Endothelial cell of umbilical vein (primary cell): ENCODE measurements at regions not wholly inside any gene's neighbourhood (a gene's known extent, or its start where the extent isn't known, plus 50 kb on each side); places are given as distances from the start of the nearest gene placed in this dataset.

Source experiments
- BruUV-seq: library from RNA; stranded (reverse); fragments of 400-500 nt; replicated peaks from 2 replicates; lab custom pipeline; 2021; lab: Mats Ljungman, UMichigan
- CTCF ChIA-PET: fragments of 300-600, 350-600 bp; sonication (Branson Sonifier 250); formaldehyde crosslinking; loops from one replicate; lab custom pipeline; 2021; ENCODE audit warnings: antibody characterized with exemption, inconsistent platforms; lab: Charles Lee
- POLR2A ChIA-PET: fragments of 300-600, 350-600 bp; sonication (Branson Sonifier 250); formaldehyde crosslinking; loops from one replicate; lab custom pipeline; 2021; ENCODE audit warnings: antibody characterized with exemption, inconsistent platforms; lab: Charles Lee
- DNase-seq: peaks from one replicate; pipeline ENCODE4 v3.0.0-alpha.2; 2011; ENCODE audit warnings: low read depth, low spot score
- FAIRE-seq: peaks from 2 replicates; lab custom pipeline; 2011; peaks lifted over from hg19 to GRCh38; lab: Jason Lieb, UNC
- H2AFZ ChIP-seq: 2 replicates; pipeline ENCODE4 v1.6.0; 2012; ENCODE audit warnings: low read depth, low read length, control low read depth, inconsistent platforms
- H3K27ac ChIP-seq: 2 replicates; pipeline ENCODE4 v1.5.1; 2011; ENCODE audit warnings: low read depth, mild to moderate bottlenecking, control low read depth, low read length, moderate library complexity; ENCODE audit not compliant: insufficient read depth
- H3K27me3 ChIP-seq, 2 experiments: 2 replicates each; pipeline versions ENCODE4 v1.6.0 to v1.6.1; 2011; ENCODE audit warnings: low read length in 2 of 2, mixed read lengths in 1 of 2; ENCODE audit not compliant: control insufficient read depth in 2 of 2, insufficient read depth in 2 of 2
- H3K36me3 ChIP-seq, 2 experiments: 2 replicates in 1 of 2; 3 replicates in 1 of 2; pipeline ENCODE4 v1.5.1; 2011; ENCODE audit warnings: low read length in 2 of 2, mild to moderate bottlenecking in 1 of 2, moderate library complexity in 1 of 2; ENCODE audit not compliant: control insufficient read depth in 2 of 2, insufficient read depth in 2 of 2; ENCODE audit errors: extremely low read depth in 1 of 2
- H3K4me1 ChIP-seq: 3 replicates; pipeline ENCODE4 v1.5.1; 2011; ENCODE audit warnings: mild to moderate bottlenecking, low read length; ENCODE audit not compliant: control insufficient read depth, insufficient read depth; ENCODE audit errors: extremely low read depth
- H3K4me2 ChIP-seq: 2 replicates; pipeline ENCODE4 v1.6.1; 2011; ENCODE audit warnings: low read length, control low read depth, mixed read lengths; ENCODE audit not compliant: insufficient read depth
- H3K4me3 ChIP-seq, 3 experiments: fragments of 200-600 bp in 1 of 3; sonication (generic), shearing (Covaris generic) in 1 of 3; replicated peaks in 1 of 3; 2 replicates each; pipeline ENCODE4 v1.5.1; 2011 to 2016; ENCODE audit warnings: control low read depth in 3 of 3, low read length in 3 of 3, mild to moderate bottlenecking in 2 of 3, inconsistent platforms in 1 of 3, low read depth in 1 of 3, moderate library complexity in 1 of 3; ENCODE audit not compliant: insufficient read depth in 1 of 3
- H3K79me2 ChIP-seq: 2 replicates; pipeline ENCODE4 v1.6.0; 2012; ENCODE audit warnings: low read length, inconsistent platforms; ENCODE audit not compliant: control insufficient read depth, insufficient read depth
- H3K9ac ChIP-seq: replicated peaks from 2 replicates; pipeline ENCODE3; 2011; ENCODE audit warnings: low read length, control low read depth; ENCODE audit not compliant: insufficient read depth; ENCODE audit errors: extremely low read depth
- H3K9me1 ChIP-seq: replicated peaks from 3 replicates; pipeline ENCODE4 v1.6.0; 2011; ENCODE audit warnings: mild to moderate bottlenecking, low read length; ENCODE audit not compliant: control insufficient read depth, insufficient read depth; ENCODE audit errors: extremely low read depth
- H3K9me3 ChIP-seq: replicated peaks from 2 replicates; pipeline ENCODE4 v1.5.1; 2012; ENCODE audit warnings: low read length, inconsistent platforms; ENCODE audit not compliant: control insufficient read depth, insufficient read depth
- H4K20me1 ChIP-seq: replicated peaks from 2 replicates; pipeline ENCODE3; 2011; ENCODE audit warnings: mild to moderate bottlenecking, low read length; ENCODE audit not compliant: control insufficient read depth, insufficient read depth; ENCODE audit errors: extremely low read depth
- EZH2 ChIP-seq: IDR thresholded peaks from 2 replicates; pipeline ENCODE4 v1.6.1; 2012; ENCODE audit warnings: borderline replicate concordance, low read depth, mild to moderate bottlenecking, moderate library complexity, low read length, inconsistent platforms; ENCODE audit not compliant: severe bottlenecking
- FOS ChIP-seq: IDR thresholded peaks from 2 replicates; pipeline ENCODE4 v1.6.1; 2011; ENCODE audit warnings: mild to moderate bottlenecking, low read length, moderate library complexity, borderline replicate concordance; ENCODE audit not compliant: insufficient read depth
- GATA2 ChIP-seq: IDR thresholded peaks from 2 replicates; pipeline ENCODE4 v1.7.0; 2011; ENCODE audit warnings: low read depth, mild to moderate bottlenecking, moderate library complexity, mixed read lengths, low read length; ENCODE audit not compliant: insufficient read length, insufficient read depth
- JUN ChIP-seq: IDR thresholded peaks from 2 replicates; pipeline ENCODE4 v1.6.1; 2011; ENCODE audit warnings: borderline replicate concordance, low read depth; ENCODE audit not compliant: insufficient read length, insufficient read depth
- MAX ChIP-seq: IDR thresholded peaks from 2 replicates; pipeline ENCODE4 v1.6.1; 2011; ENCODE audit not compliant: insufficient read depth, insufficient read length
- MYC ChIP-seq: IDR thresholded peaks from one replicate; pipeline ENCODE4 v1.6.1; 2011; ENCODE audit warnings: mild to moderate bottlenecking, low read depth, low read length
- POLR2A ChIP-seq: IDR thresholded peaks from 2 replicates; pipeline ENCODE4 v1.6.1; 2012; ENCODE audit warnings: low read depth, mild to moderate bottlenecking, control low read depth, low read length
- POLR2AphosphoS5 ChIP-seq: IDR thresholded peaks from 2 replicates; pipeline ENCODE4 v1.6.1; 2012; ENCODE audit warnings: low read depth, mild to moderate bottlenecking, control low read depth, low read length, moderate library complexity; ENCODE audit not compliant: insufficient read depth
- dilution Hi-C: fragments of 300-500 bp; cut with MboI; formaldehyde crosslinking; loops from one replicate; pipeline ENCODE4 v1.15.0; 2019; ENCODE audit warnings: low sequenced_read_pairs; ENCODE audit not compliant: extremely low pct_ligation_motif_present
- intact Hi-C: fragments of 100-400 bp; cut with micrococcal nuclease; formaldehyde crosslinking; loops from one replicate; pipeline ENCODE4 v1.10.0; 2022
- TF ChIP-seq, protein P1 (sequence below), 2 donors: IDR thresholded peaks; 1 replicate in 1 of 2; 2 replicates in 1 of 2; pipeline ENCODE4 v1.5.1; 2011; ENCODE audit warnings: low read length in 2 of 2, mild to moderate bottlenecking in 2 of 2, moderate library complexity in 2 of 2, control low read depth in 1 of 2, inconsistent platforms in 1 of 2, low read depth in 1 of 2; ENCODE audit not compliant: insufficient read depth in 1 of 2; ENCODE audit errors: extremely low read depth in 1 of 2

GRCh38 chr3:117541721-117542120, 832.1 kb downstream of the TUSC7 start:
- no peak for DNase-seq
- intact Hi-C loops, result no loop called here
- Histone ChIP-seq H3K9me3 (no peaks in the 10 kb centered on the region), H4K20me1 (no peaks in the 10 kb centered on the region), H3K9me1 (no peaks in the 10 kb centered on the region), H3K4me1 (no peaks in the 10 kb centered on the region), H3K9ac (no peak overlapping the region), H2AFZ (no peak overlapping the region), H3K4me3 (no peak overlapping the region), H3K79me2 (no peaks in the 10 kb centered on the region), H3K4me2 (no peak overlapping the region), H3K27ac (no peak overlapping the region), H3K36me3 (no peaks in the 10 kb centered on the region), H3K27me3 (no peaks in the 10 kb centered on the region)
- ChIA-PET CTCF (interaction anchor here (0.6 kb wide), 1 partner anchor 453 kb away, joined by 3 read pairs; no protein-coding TSS in a partner anchor), POLR2A (no interaction called here)
- dilution Hi-C loops, result no loop called here
- BruUV-seq, result no TSS peak
- no peak for TF ChIP-seq POLR2AphosphoS5
- TF ChIP-seq GATA2, result no peak
- TF ChIP-seq POLR2A, result no peak
- TF ChIP-seq, protein P1, sequence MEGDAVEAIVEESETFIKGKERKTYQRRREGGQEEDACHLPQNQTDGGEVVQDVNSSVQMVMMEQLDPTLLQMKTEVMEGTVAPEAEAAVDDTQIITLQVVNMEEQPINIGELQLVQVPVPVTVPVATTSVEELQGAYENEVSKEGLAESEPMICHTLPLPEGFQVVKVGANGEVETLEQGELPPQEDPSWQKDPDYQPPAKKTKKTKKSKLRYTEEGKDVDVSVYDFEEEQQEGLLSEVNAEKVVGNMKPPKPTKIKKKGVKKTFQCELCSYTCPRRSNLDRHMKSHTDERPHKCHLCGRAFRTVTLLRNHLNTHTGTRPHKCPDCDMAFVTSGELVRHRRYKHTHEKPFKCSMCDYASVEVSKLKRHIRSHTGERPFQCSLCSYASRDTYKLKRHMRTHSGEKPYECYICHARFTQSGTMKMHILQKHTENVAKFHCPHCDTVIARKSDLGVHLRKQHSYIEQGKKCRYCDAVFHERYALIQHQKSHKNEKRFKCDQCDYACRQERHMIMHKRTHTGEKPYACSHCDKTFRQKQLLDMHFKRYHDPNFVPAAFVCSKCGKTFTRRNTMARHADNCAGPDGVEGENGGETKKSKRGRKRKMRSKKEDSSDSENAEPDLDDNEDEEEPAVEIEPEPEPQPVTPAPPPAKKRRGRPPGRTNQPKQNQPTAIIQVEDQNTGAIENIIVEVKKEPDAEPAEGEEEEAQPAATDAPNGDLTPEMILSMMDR (IDR thresholded peaks at IDR 0.05; ENCODE audit: extremely low read depth in 1 of 2, insufficient read depth in 1 of 2, low read depth in 1 of 2, low read length in 2 of 2), result no peak
- no peak for FAIRE-seq

DNA sequence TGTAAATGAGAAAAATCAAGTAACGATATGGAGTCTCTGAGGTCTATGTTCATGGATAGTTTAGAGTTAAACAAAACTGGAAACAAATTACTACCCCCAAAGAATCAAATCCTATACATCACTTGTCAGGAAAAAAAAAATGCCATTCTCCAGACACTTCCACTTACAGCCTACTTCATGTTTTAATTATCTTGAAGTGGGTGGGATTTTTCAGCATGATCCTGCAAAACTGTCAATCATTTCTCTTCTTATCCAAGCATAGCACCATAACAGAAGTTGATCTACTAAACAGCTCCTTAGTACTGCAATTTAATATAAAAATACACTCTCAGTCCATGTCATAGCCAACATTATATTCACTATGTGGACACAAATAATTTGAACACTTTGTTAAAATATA, 833.9 kb downstream of the TUSC7 start:
- Histone ChIP-seq H3K27ac (no peak overlapping the region), H3K4me1 (no peaks in the 10 kb centered on the region), H3K4me3 (no peak overlapping the region), H3K36me3 (no peaks in the 10 kb centered on the region), H3K27me3 (no peaks in the 10 kb centered on the region), H4K20me1 (no peaks in the 10 kb centered on the region), H3K9ac (no peak overlapping the region), H3K9me1 (no peaks in the 10 kb centered on the region), H3K79me2 (no peaks in the 10 kb centered on the region), H3K9me3 (no peaks in the 10 kb centered on the region), H2AFZ (no peak overlapping the region), H3K4me2 (no peak overlapping the region)
- intact Hi-C loops, result no loop called here
- DNase-seq, result no peak
- no peak for TF ChIP-seq FOS
- no peak for TF ChIP-seq EZH2
- no peak for TF ChIP-seq MYC
- TF ChIP-seq MAX, result no peak
- no peak for TF ChIP-seq GATA2
- TF ChIP-seq, protein P1 (IDR thresholded peaks at IDR 0.05; ENCODE audit: extremely low read depth in 1 of 2, insufficient read depth in 1 of 2, low read depth in 1 of 2, low read length in 2 of 2), result no peak
- TF ChIP-seq JUN, result no peak
- TF ChIP-seq POLR2A, result no peak
- TF ChIP-seq POLR2AphosphoS5, result no peak
- no TSS peak for BruUV-seq
- no peak for FAIRE-seq
- ChIA-PET POLR2A (no interaction called here), CTCF (interaction anchor here (1.2 kb wide), 1 partner anchor 773 kb away, joined by 4 read pairs; no protein-coding TSS in a partner anchor)
- dilution Hi-C loops, result no loop called here
